ENCODE measurements at regions not wholly inside any gene's neighbourhood (a gene's known extent, or its start where the extent isn't known, plus 50 kb on each side); places are given as distances from the start of the nearest gene placed in this dataset.
"Not testable (repeated sequence)": the region's sequence is repeated elsewhere in the genome, so short reads cannot be mapped to it uniquely, and the experiment has no call there.

GRCh38 chr2:131672471-131673399 is 145.0 kb downstream of the CCDC74A start:
- DNase-seq = peak; percentile 53

- peak; percentile 45 for DNase-seq
Measured at GRCh38 chr2:131673400-131674173, 145.9 kb downstream of the CCDC74A start.

GRCh38 chr2:131674174-131674507 is 146.5 kb downstream of the CCDC74A start:
- no peak for DNase-seq

GRCh38 chr2:131681611-131682121 is 154.0 kb downstream of the CCDC74A start:
- not testable (repeated sequence) for DNase-seq

GRCh38 chr2:131682122-131682944 is 154.6 kb downstream of the CCDC74A start:
- DNase-seq = peak; percentile 88

GRCh38 chr2:131682945-131683330 is 155.2 kb downstream of the CCDC74A start:
- peak; percentile 38 for DNase-seq

- DNase-seq = peak; percentile 79
Measured at GRCh38 chr2:131684631-131685316, 157.1 kb downstream of the CCDC74A start.

GRCh38 chr2:131686164-131686893 is 158.6 kb downstream of the CCDC74A start:
- peak; percentile 76 for DNase-seq

GRCh38 chr2:131686894-131687238 is 159.2 kb downstream of the CCDC74A start:
- peak; percentile 51 for DNase-seq

- not testable (repeated sequence) for DNase-seq
Measured at GRCh38 chr2:131689066-131689465, 161.4 kb downstream of the CCDC74A start.

GRCh38 chr2:131711268-131711667 is 183.6 kb downstream of the CCDC74A start:
- not testable (repeated sequence) for DNase-seq

GRCh38 chr2:131717907-131718306 is 190.2 kb downstream of the CCDC74A start:
- not testable (repeated sequence) for DNase-seq

GRCh38 chr2:131721163-131721562 is 193.5 kb downstream of the CCDC74A start:
- not testable (repeated sequence) for DNase-seq

- DNase-seq = not testable (repeated sequence)
Measured at GRCh38 chr2:131722256-131722655, 194.6 kb downstream of the CCDC74A start.

- no peak for DNase-seq
Measured at GRCh38 chr2:131724019-131724418, 196.3 kb downstream of the CCDC74A start.

- peak; percentile 22 for DNase-seq
Measured at GRCh38 chr2:131728451-131728850, 200.8 kb downstream of the CCDC74A start.

GRCh38 chr2:131733530-131733929 is 205.8 kb downstream of the CCDC74A start:
- not testable (repeated sequence) for DNase-seq

GRCh38 chr2:131736406-131736805 is 208.7 kb downstream of the CCDC74A start:
- DNase-seq = not testable (repeated sequence)

GRCh38 chr2:131738533-131738932 is 210.8 kb downstream of the CCDC74A start:
- DNase-seq = not testable (repeated sequence)

GRCh38 chr2:131738996-131739434 is 211.3 kb downstream of the CCDC74A start:
- not testable (repeated sequence) for DNase-seq
